HFF-Myc (cell line): ENCODE measurements at regions not wholly inside any gene's neighbourhood (a gene's known extent, or its start where the extent isn't known, plus 50 kb on each side); places are given as distances from the start of the nearest gene placed in this dataset.

Experiments used
- DNase-seq: peaks from one replicate; pipeline ENCODE4 v3.0.0-alpha.2; 2011; ENCODE audit warnings: low read depth; ENCODE audit errors: extremely low read depth
- H3K4me3 ChIP-seq: replicated peaks from 2 replicates; pipeline ENCODE4 v1.5.1; 2011; ENCODE audit warnings: low read depth, mild to moderate bottlenecking, control low read depth, low read length
- CTCF ChIP-seq: IDR thresholded peaks from 2 replicates; pipeline ENCODE4 v1.5.1; 2012; ENCODE audit warnings: mild to moderate bottlenecking, low read depth, low read length, control low read depth; ENCODE audit errors: missing control alignments

GRCh38 chr21:21831036-21831435, 832.8 kb downstream of the NCAM2 start:
- TF ChIP-seq CTCF, result no peak
- no peak for DNase-seq
- no peak overlapping the region for H3K4me3 ChIP-seq

GRCh38 chr21:21845901-21846300, 847.7 kb downstream of the NCAM2 start:
- no peak for DNase-seq
- no peak overlapping the region for H3K4me3 ChIP-seq
- TF ChIP-seq CTCF, result no peak

- no peak for DNase-seq
- no peak for TF ChIP-seq CTCF
- H3K4me3 ChIP-seq, result no peak overlapping the region
Measured at GRCh38 chr21:21851205-21851604, 853.0 kb downstream of the NCAM2 start.

GRCh38 chr21:21851657-21852056, 853.4 kb downstream of the NCAM2 start:
- no peak for TF ChIP-seq CTCF
- H3K4me3 ChIP-seq, result no peak overlapping the region
- no peak for DNase-seq

GRCh38 chr21:21858502-21859334, 860.5 kb downstream of the NCAM2 start:
- no peak for TF ChIP-seq CTCF
- DNase-seq, result no peak
- H3K4me3 ChIP-seq, result no peak overlapping the region

- DNase-seq, result no peak
- H3K4me3 ChIP-seq, result no peak overlapping the region
- no peak for TF ChIP-seq CTCF
Measured at GRCh38 chr21:21860888-21861287, 862.7 kb downstream of the NCAM2 start.
